A549 (cell line): ENCODE measurements at regions not wholly inside any gene's neighbourhood (a gene's known extent, or its start where the extent isn't known, plus 50 kb on each side); places are given as distances from the start of the nearest gene placed in this dataset.

Experiments used
- ATAC-seq, 2 experiments: fragments of 200-7000 bp in 1 of 2; fragments of >200 bp in 1 of 2; cut with Nextera tagmentation in 1 of 2; cut with Tn5 transposase in 1 of 2; 3 replicates each; pipeline versions ENCODE4 v1.8.0 to v1.9.1; 2018 to 2020; ENCODE audit warnings: mild to moderate bottlenecking in 1 of 2, moderate library complexity in 1 of 2
- CTCF ChIA-PET: fragments of 300-600 bp; sonication (Branson Sonifier 250); formaldehyde crosslinking; extraction: SDS; loops from one replicate; lab custom pipeline; 2021; ENCODE audit warnings: antibody characterized with exemption, inconsistent platforms; lab: Yijun Ruan, JAX
- POLR2A ChIA-PET: fragments of 350-600 bp; formaldehyde crosslinking; extraction: SDS; loops from one replicate; lab custom pipeline; 2021; ENCODE audit warnings: antibody characterized with exemption, inconsistent platforms; lab: Yijun Ruan, JAX
- DNase-seq, 2 experiments: peaks; one replicate each; pipeline versions ENCODE4 v3.0.0 to v3.0.0-alpha.2; 2011 to 2016; ENCODE audit warnings: low read depth in 1 of 2, low spot score in 1 of 2
- FAIRE-seq: peaks from 2 replicates; lab custom pipeline; 2011; peaks lifted over from hg19 to GRCh38; lab: Jason Lieb, UNC
- H3K27ac ChIP-seq, 2 experiments: fragments of >200 bp; sonication (Bioruptor Twin); formaldehyde crosslinking; 3 replicates each; pipeline ENCODE4 v1.5.1; 2016 to 2017
- H3K4me1 ChIP-seq: fragments of >200 bp; sonication (Bioruptor Twin); formaldehyde crosslinking; 3 replicates; pipeline ENCODE4 v1.6.1; 2016
- H3K4me2 ChIP-seq: fragments of >200 bp; sonication (Bioruptor Twin); formaldehyde crosslinking; 3 replicates; pipeline ENCODE4 v1.6.1; 2016
- H3K4me3 ChIP-seq: fragments of >200 bp; sonication (Bioruptor Twin); formaldehyde crosslinking; 3 replicates; pipeline ENCODE4 v1.5.1; 2016
- H3K9me3 ChIP-seq: fragments of >200 bp; sonication (Bioruptor Twin); formaldehyde crosslinking; 3 replicates; pipeline ENCODE4 v1.6.1; 2016
- CHD2 ChIP-seq: fragments of 150-350 bp; IDR thresholded peaks from 2 replicates; pipeline ENCODE4 v1.6.1; 2014; ENCODE audit warnings: low read length; ENCODE audit not compliant: partially characterized antibody
- EHF ChIP-seq: fragments of 250-450 bp; sonication (Bioruptor Pico); IDR thresholded peaks from 2 replicates; pipeline ENCODE4 v1.5.0; 2020; ENCODE audit warnings: mild to moderate bottlenecking
- ESRRA ChIP-seq: fragments of 150-350 bp; IDR thresholded peaks from 2 replicates; pipeline ENCODE4 v1.6.1; 2014; ENCODE audit warnings: mild to moderate bottlenecking, low read length, borderline replicate concordance
- HOXB13 ChIP-seq: fragments of 250-450 bp; sonication (Bioruptor Pico); IDR thresholded peaks from 2 replicates; pipeline ENCODE4 v1.5.0; 2020; ENCODE audit warnings: low read depth, mild to moderate bottlenecking, moderate library complexity
- JUNB ChIP-seq: fragments of >200 bp; sonication (Bioruptor Twin); formaldehyde crosslinking; IDR thresholded peaks from 2 replicates; pipeline ENCODE4 v1.6.1; 2016
- MAX ChIP-seq: IDR thresholded peaks from 2 replicates; pipeline ENCODE4 v1.6.1; 2012
- MAZ ChIP-seq: fragments of 150-350 bp; IDR thresholded peaks from 2 replicates; pipeline ENCODE4 v1.6.1; 2014; ENCODE audit warnings: antibody characterized with exemption, low read depth, low read length, borderline replicate concordance
- NR3C1 ChIP-seq: fragments of >200 bp; sonication (Bioruptor Twin); formaldehyde crosslinking; IDR thresholded peaks from 3 replicates; pipeline ENCODE4 v1.6.1; 2017
- POLR2A ChIP-seq: IDR thresholded peaks from 2 replicates; pipeline ENCODE4 v1.6.1; 2012; ENCODE audit warnings: mild to moderate bottlenecking, low read length
- POLR2AphosphoS2 ChIP-seq: conservative IDR thresholded peaks from 2 replicates; pipeline ENCODE4 v1.6.1; 2012; ENCODE audit warnings: low read length, improper control_type of control experiment, inconsistent platforms
- RAD21 ChIP-seq, 2 experiments: fragments of >200 bp in 1 of 2; sonication (Bioruptor Twin) in 1 of 2; formaldehyde crosslinking in 1 of 2; IDR thresholded peaks in 1 of 2; conservative IDR thresholded peaks in 1 of 2; 2 replicates in 1 of 2; 3 replicates in 1 of 2; pipeline ENCODE4 v1.6.1; 2012 to 2018; ENCODE audit warnings: inconsistent platforms in 1 of 2
- RARB ChIP-seq: fragments of 250-450 bp; sonication (Bioruptor Pico); IDR thresholded peaks from 2 replicates; pipeline ENCODE4 v1.8.0; 2021; ENCODE audit warnings: mild to moderate bottlenecking, moderate library complexity
- REST ChIP-seq: fragments of 200-600 bp; sonication (generic); IDR thresholded peaks from 2 replicates; pipeline ENCODE4 v1.6.1; 2016; ENCODE audit warnings: antibody characterized with exemption, mild to moderate bottlenecking, moderate library complexity
- SMC3 ChIP-seq: fragments of >200 bp; sonication (Bioruptor Twin); formaldehyde crosslinking; IDR thresholded peaks from 3 replicates; pipeline ENCODE4 v1.6.1; 2018; ENCODE audit warnings: inconsistent platforms
- SREBF2 ChIP-seq: fragments of 450-650 bp; IDR thresholded peaks from 2 replicates; pipeline ENCODE4 v1.6.1; 2014; ENCODE audit warnings: mild to moderate bottlenecking, moderate library complexity
- TP53 ChIP-seq: fragments of 250-450 bp; sonication (Bioruptor Pico); IDR thresholded peaks from 2 replicates; pipeline ENCODE4 v1.5.0; 2021; ENCODE audit warnings: mild to moderate bottlenecking, moderate library complexity
- ZSCAN20 ChIP-seq: fragments of 250-450 bp; sonication (Bioruptor Pico); IDR thresholded peaks from 2 replicates; pipeline ENCODE4 v1.8.0; 2022; ENCODE audit warnings: mild to moderate bottlenecking, moderate library complexity
- whole genome bisulfite sequencing: methylation state at CpG from one replicate; pipeline ENCODE4 v1.1.6; 2017; ENCODE audit errors: missing lambda C conversion rate; 5-methylcytosine and 5-hydroxymethylcytosine counted together
- TF ChIP-seq, protein P1 (sequence below): fragments of >200 bp; sonication (Bioruptor Twin); formaldehyde crosslinking; IDR thresholded peaks from 3 replicates; pipeline ENCODE4 v1.5.1; 2016
- TF ChIP-seq, protein P2 (sequence below): fragments of >200 bp; sonication (Bioruptor Twin); formaldehyde crosslinking; IDR thresholded peaks from 3 replicates; pipeline ENCODE4 v1.6.1; 2016

DNA sequence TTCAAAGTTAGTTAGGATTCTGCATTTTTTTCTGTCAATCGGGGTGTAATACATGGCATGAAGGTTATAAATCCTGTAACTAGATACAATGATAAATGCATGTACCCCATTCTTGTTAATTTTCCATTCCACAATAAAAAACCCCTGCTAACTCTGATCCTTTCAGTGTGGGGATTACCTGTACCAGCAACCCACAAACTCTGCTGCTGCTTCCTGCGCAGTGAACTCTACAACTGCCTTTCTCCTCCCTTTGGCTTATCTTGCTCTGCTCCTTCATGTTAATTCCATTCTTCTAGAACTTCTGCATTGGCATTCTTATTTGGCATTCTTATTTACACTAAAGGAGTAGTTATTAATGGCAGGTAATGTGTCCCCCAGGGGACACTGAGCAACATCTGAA, 273.1 kb downstream of the KLF12 start:
- no peak for TF ChIP-seq POLR2A
- TF ChIP-seq SMC3: no peak
- TF ChIP-seq POLR2AphosphoS2: no peak
- no peak for TF ChIP-seq CHD2
- TF ChIP-seq RAD21 (conservative IDR thresholded peaks at IDR 0.05 in 1 of 2, IDR thresholded peaks at IDR 0.05 in 1 of 2): no peak
- TF ChIP-seq, protein P1, sequence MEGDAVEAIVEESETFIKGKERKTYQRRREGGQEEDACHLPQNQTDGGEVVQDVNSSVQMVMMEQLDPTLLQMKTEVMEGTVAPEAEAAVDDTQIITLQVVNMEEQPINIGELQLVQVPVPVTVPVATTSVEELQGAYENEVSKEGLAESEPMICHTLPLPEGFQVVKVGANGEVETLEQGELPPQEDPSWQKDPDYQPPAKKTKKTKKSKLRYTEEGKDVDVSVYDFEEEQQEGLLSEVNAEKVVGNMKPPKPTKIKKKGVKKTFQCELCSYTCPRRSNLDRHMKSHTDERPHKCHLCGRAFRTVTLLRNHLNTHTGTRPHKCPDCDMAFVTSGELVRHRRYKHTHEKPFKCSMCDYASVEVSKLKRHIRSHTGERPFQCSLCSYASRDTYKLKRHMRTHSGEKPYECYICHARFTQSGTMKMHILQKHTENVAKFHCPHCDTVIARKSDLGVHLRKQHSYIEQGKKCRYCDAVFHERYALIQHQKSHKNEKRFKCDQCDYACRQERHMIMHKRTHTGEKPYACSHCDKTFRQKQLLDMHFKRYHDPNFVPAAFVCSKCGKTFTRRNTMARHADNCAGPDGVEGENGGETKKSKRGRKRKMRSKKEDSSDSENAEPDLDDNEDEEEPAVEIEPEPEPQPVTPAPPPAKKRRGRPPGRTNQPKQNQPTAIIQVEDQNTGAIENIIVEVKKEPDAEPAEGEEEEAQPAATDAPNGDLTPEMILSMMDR: no peak
- no peak for TF ChIP-seq EHF (CRISPR knock-in tag)
- TF ChIP-seq, protein P2, sequence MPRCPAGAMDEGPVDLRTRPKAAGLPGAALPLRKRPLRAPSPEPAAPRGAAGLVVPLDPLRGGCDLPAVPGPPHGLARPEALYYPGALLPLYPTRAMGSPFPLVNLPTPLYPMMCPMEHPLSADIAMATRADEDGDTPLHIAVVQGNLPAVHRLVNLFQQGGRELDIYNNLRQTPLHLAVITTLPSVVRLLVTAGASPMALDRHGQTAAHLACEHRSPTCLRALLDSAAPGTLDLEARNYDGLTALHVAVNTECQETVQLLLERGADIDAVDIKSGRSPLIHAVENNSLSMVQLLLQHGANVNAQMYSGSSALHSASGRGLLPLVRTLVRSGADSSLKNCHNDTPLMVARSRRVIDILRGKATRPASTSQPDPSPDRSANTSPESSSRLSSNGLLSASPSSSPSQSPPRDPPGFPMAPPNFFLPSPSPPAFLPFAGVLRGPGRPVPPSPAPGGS: no peak
- TF ChIP-seq SREBF2: no peak
- TF ChIP-seq MAZ: no peak
- TF ChIP-seq HOXB13 (CRISPR knock-in tag): no peak
- no peak for TF ChIP-seq MAX
- TF ChIP-seq ESRRA: no peak
- no peak for TF ChIP-seq NR3C1
- TF ChIP-seq TP53 (CRISPR knock-in tag): no peak
- no peak for TF ChIP-seq ZSCAN20 (CRISPR knock-in tag)
- no peak for TF ChIP-seq REST
- TF ChIP-seq JUNB: no peak
- no peak overlapping the region for H3K4me2 ChIP-seq
- CTCF ChIA-PET: no interaction called here
- FAIRE-seq (no peak), ATAC-seq (no peak), DNase-seq (no peak)
- POLR2A ChIA-PET: no interaction called here
- 88% methylated on average over 2 of the region's 2 CpGs for WGBS
- H3K4me1 ChIP-seq: no peaks in the 10 kb centered on the region
- no peak overlapping the region for H3K27ac ChIP-seq
- H3K4me3 ChIP-seq: no peak overlapping the region
- H3K9me3 ChIP-seq: no peaks in the 10 kb centered on the region

- TF ChIP-seq RARB (CRISPR knock-in tag): no peak
- POLR2A ChIA-PET: no interaction called here
- H3K4me1 ChIP-seq: no peaks in the 10 kb centered on the region
- no peak overlapping the region for H3K4me2 ChIP-seq
- H3K9me3 ChIP-seq: no peaks in the 10 kb centered on the region
- H3K4me3 ChIP-seq: no peak overlapping the region
- DNase-seq (no peak), FAIRE-seq (no peak), ATAC-seq (no peak)
- CTCF ChIA-PET: interaction anchor here (0.5 to 0.6 kb wide), 2 partner anchors 276 to 1395 kb away, joined by 3 read pairs; no protein-coding TSS in a partner anchor
- no peak overlapping the region for H3K27ac ChIP-seq
- WGBS: 79% methylated on average over 6 of the region's 6 CpGs
Observed at GRCh38 chr13:73860501-73860900, 273.7 kb downstream of the KLF12 start.
